ENCODE measurements at regions not wholly inside any gene's neighbourhood (a gene's known extent, or its start where the extent isn't known, plus 50 kb on each side); places are given as distances from the start of the nearest gene placed in this dataset.

DNA sequence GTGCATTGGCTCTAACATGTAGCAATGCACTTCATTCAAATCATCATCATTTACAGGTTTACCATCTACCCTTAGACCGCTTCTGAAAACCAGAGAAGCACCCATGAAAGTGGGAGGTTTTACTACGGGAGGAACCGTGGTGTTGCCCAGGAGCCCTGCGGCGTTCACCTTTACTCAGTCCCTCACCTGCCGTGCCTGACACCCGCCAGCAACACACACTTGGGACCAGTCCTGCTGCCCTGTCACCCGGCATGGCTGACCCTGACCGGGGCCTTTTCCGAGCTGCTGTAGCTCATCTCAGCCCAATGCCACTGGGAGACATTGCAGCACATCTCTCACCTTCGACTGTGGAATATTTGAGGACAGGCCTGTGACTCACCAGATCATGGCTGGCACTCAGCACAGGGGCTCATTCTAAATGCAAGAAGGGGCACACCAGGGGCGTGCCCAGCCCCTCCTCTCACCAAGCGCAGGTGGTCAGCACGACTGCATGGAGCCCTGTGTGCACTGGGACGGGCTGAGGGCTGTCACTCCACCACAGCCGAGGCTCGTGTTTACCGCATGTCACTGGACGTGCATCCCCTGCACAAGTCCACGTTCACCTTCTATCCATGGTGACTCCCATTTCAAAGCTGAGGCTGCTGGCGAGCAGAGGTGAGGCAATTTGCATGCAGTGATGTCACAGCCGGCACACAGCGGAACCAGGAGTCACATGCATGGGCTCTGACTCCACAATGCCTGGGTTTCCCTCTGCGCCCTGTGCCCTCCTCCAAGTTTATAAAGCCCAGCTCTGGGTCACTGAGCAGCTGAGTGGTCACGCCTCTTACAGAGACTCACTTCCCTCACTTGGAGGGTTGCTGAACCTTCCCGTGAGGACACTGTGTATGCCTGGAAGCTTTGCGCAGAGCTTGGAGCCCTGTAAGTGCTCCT, 76.7 kb upstream of the SNTG2 start:
- no peak for TF ChIP-seq EZH2 (IDR thresholded peaks at IDR 0.05; ENCODE audit: borderline replicate concordance, insufficient read depth, low read depth, low read length, poor library complexity, severe bottlenecking)
- TF ChIP-seq, protein P1, sequence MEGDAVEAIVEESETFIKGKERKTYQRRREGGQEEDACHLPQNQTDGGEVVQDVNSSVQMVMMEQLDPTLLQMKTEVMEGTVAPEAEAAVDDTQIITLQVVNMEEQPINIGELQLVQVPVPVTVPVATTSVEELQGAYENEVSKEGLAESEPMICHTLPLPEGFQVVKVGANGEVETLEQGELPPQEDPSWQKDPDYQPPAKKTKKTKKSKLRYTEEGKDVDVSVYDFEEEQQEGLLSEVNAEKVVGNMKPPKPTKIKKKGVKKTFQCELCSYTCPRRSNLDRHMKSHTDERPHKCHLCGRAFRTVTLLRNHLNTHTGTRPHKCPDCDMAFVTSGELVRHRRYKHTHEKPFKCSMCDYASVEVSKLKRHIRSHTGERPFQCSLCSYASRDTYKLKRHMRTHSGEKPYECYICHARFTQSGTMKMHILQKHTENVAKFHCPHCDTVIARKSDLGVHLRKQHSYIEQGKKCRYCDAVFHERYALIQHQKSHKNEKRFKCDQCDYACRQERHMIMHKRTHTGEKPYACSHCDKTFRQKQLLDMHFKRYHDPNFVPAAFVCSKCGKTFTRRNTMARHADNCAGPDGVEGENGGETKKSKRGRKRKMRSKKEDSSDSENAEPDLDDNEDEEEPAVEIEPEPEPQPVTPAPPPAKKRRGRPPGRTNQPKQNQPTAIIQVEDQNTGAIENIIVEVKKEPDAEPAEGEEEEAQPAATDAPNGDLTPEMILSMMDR (IDR thresholded peaks at IDR 0.05), result no peak
